ENCODE measurements at regions not wholly inside any gene's neighbourhood (a gene's known extent, or its start where the extent isn't known, plus 50 kb on each side); places are given as distances from the start of the nearest gene placed in this dataset.

GRCh38 chr14:76651410-76652055, 109.7 kb upstream of the VASH1 start:
- 63% methylated on average over 3 of the region's 3 CpGs for WGBS

GRCh38 chr14:76653875-76654572, 107.2 kb upstream of the VASH1 start:
- no peak overlapping the region for H3K23ac ChIP-seq (ENCODE audit: low read length in 2 of 2)
- H4K91ac ChIP-seq (ENCODE audit: low read length): no peak overlapping the region
- H3K27ac ChIP-seq (ENCODE audit: low read length, poor library complexity, severe bottlenecking): no peak overlapping the region
- H3K9me3 ChIP-seq (ENCODE audit: control insufficient read depth, low read length): peaks cover 11% of the 10 kb centered on the region
- H3K4me2 ChIP-seq (ENCODE audit: low read length, poor library complexity, severe bottlenecking): no peak overlapping the region
- no peak overlapping the region for H3K4me3 ChIP-seq (ENCODE audit: insufficient read depth in 1 of 2, low read depth in 1 of 2, low read length in 2 of 2)
- H2BK5ac ChIP-seq (ENCODE audit: low read depth, low read length, poor library complexity, severe bottlenecking): no peak overlapping the region
- no peak overlapping the region for H2AFZ ChIP-seq (ENCODE audit: low read depth, low read length)
- DNase-seq: no peak
- no peaks in the 10 kb centered on the region for H3K36me3 ChIP-seq (ENCODE audit: control insufficient read depth in 1 of 2, insufficient read depth in 2 of 2, low read depth in 1 of 2, low read length in 2 of 2)
- H3K4ac ChIP-seq (ENCODE audit: low read depth in 1 of 2, low read length in 2 of 2): no peak overlapping the region
- no peak overlapping the region for H2BK120ac ChIP-seq (ENCODE audit: low read depth, low read length)
- no peak overlapping the region for H2BK15ac ChIP-seq (ENCODE audit: low read depth, poor library complexity, severe bottlenecking)
- no peak overlapping the region for H2BK12ac ChIP-seq (ENCODE audit: low read length in 2 of 2)
- no peaks in the 10 kb centered on the region for H3K4me1 ChIP-seq (ENCODE audit: control insufficient read depth, insufficient read depth, low read depth, low read length)
- 76% methylated on average over 8 of the region's 8 CpGs for WGBS
- H2AK5ac ChIP-seq (ENCODE audit: low read length, severe bottlenecking): no peak overlapping the region
- no peaks in the 10 kb centered on the region for H3K79me1 ChIP-seq (replicated peaks; ENCODE audit: low read length, poor library complexity, severe bottlenecking)
- no peak overlapping the region for H3K18ac ChIP-seq (ENCODE audit: low read depth in 1 of 2, low read length in 2 of 2)
- no peak overlapping the region for H3K9ac ChIP-seq (ENCODE audit: low read length)
- H4K8ac ChIP-seq (ENCODE audit: low read length): no peak overlapping the region
- H3K27me3 ChIP-seq (ENCODE audit: control insufficient read depth in 1 of 2, insufficient read depth in 1 of 2, low read length in 2 of 2): peaks cover 18 to 56% of the 10 kb centered on the region in 2 experiments
- H3K14ac ChIP-seq (ENCODE audit: low read length in 2 of 2): no peak overlapping the region

More at GRCh38 chr14:76651410-76652055, 109.7 kb upstream of the VASH1 start:
- H3K27me3 ChIP-seq (ENCODE audit: control insufficient read depth in 1 of 2, insufficient read depth in 1 of 2, low read length in 2 of 2): peaks cover 18 to 50% of the 10 kb centered on the region in 2 experiments
- H2BK15ac ChIP-seq (ENCODE audit: low read depth, poor library complexity, severe bottlenecking): no peak overlapping the region
- no peak overlapping the region for H3K4me2 ChIP-seq (ENCODE audit: low read length, poor library complexity, severe bottlenecking)
- no peak overlapping the region for H2AFZ ChIP-seq (ENCODE audit: low read depth, low read length)
- H3K36me3 ChIP-seq (ENCODE audit: control insufficient read depth in 1 of 2, insufficient read depth in 2 of 2, low read depth in 1 of 2, low read length in 2 of 2): no peaks in the 10 kb centered on the region
- no peaks in the 10 kb centered on the region for H3K9me3 ChIP-seq (ENCODE audit: control insufficient read depth, low read length)
- no peak overlapping the region for H2BK120ac ChIP-seq (ENCODE audit: low read depth, low read length)
- H4K8ac ChIP-seq (ENCODE audit: low read length): no peak overlapping the region
- no peak overlapping the region for H4K91ac ChIP-seq (ENCODE audit: low read length)
- no peak overlapping the region for H3K9ac ChIP-seq (ENCODE audit: low read length)
- H2AK5ac ChIP-seq (ENCODE audit: low read length, severe bottlenecking): no peak overlapping the region
- no peak overlapping the region for H3K27ac ChIP-seq (ENCODE audit: low read length, poor library complexity, severe bottlenecking)
- no peaks in the 10 kb centered on the region for H3K4me1 ChIP-seq (ENCODE audit: control insufficient read depth, insufficient read depth, low read depth, low read length)
- H2BK5ac ChIP-seq (ENCODE audit: low read depth, low read length, poor library complexity, severe bottlenecking): no peak overlapping the region
- no peak overlapping the region for H3K23ac ChIP-seq (ENCODE audit: low read length in 2 of 2)
- no peak overlapping the region for H2BK12ac ChIP-seq (ENCODE audit: low read length in 2 of 2)
- H3K79me1 ChIP-seq (replicated peaks; ENCODE audit: low read length, poor library complexity, severe bottlenecking): no peaks in the 10 kb centered on the region
- H3K14ac ChIP-seq (ENCODE audit: low read length in 2 of 2): no peak overlapping the region
- H3K18ac ChIP-seq (ENCODE audit: low read depth in 1 of 2, low read length in 2 of 2): no peak overlapping the region
- no peak overlapping the region for H3K4ac ChIP-seq (ENCODE audit: low read depth in 1 of 2, low read length in 2 of 2)
- no peak overlapping the region for H3K4me3 ChIP-seq (ENCODE audit: insufficient read depth in 1 of 2, low read depth in 1 of 2, low read length in 2 of 2)
- DNase-seq: no peak

GRCh38 chr14:76654573-76655108, 106.6 kb upstream of the VASH1 start:
- H3K27ac ChIP-seq (ENCODE audit: low read length, poor library complexity, severe bottlenecking): no peak overlapping the region
- H2BK5ac ChIP-seq (ENCODE audit: low read depth, low read length, poor library complexity, severe bottlenecking): no peak overlapping the region
- H3K36me3 ChIP-seq (ENCODE audit: control insufficient read depth in 1 of 2, insufficient read depth in 2 of 2, low read depth in 1 of 2, low read length in 2 of 2): no peaks in the 10 kb centered on the region
- no peak overlapping the region for H3K9ac ChIP-seq (ENCODE audit: low read length)
- no peaks in the 10 kb centered on the region for H3K79me1 ChIP-seq (replicated peaks; ENCODE audit: low read length, poor library complexity, severe bottlenecking)
- H3K4me3 ChIP-seq (ENCODE audit: insufficient read depth in 1 of 2, low read depth in 1 of 2, low read length in 2 of 2): no peak overlapping the region
- H2BK15ac ChIP-seq (ENCODE audit: low read depth, poor library complexity, severe bottlenecking): no peak overlapping the region
- H3K4ac ChIP-seq (ENCODE audit: low read depth in 1 of 2, low read length in 2 of 2): no peak overlapping the region
- no peak for DNase-seq
- H3K27me3 ChIP-seq (ENCODE audit: control insufficient read depth in 1 of 2, insufficient read depth in 1 of 2, low read length in 2 of 2): peaks cover 18 to 56% of the 10 kb centered on the region in 2 experiments
- H2AFZ ChIP-seq (ENCODE audit: low read depth, low read length): no peak overlapping the region
- H3K9me3 ChIP-seq (ENCODE audit: control insufficient read depth, low read length): peaks cover 15% of the 10 kb centered on the region
- no peak overlapping the region for H3K14ac ChIP-seq (ENCODE audit: low read length in 2 of 2)
- no peak overlapping the region for H2BK12ac ChIP-seq (ENCODE audit: low read length in 2 of 2)
- H3K23ac ChIP-seq (ENCODE audit: low read length in 2 of 2): no peak overlapping the region
- H4K91ac ChIP-seq (ENCODE audit: low read length): no peak overlapping the region
- WGBS: 69% methylated on average over 10 of the region's 10 CpGs
- no peak overlapping the region for H2AK5ac ChIP-seq (ENCODE audit: low read length, severe bottlenecking)
- no peak overlapping the region for H3K4me2 ChIP-seq (ENCODE audit: low read length, poor library complexity, severe bottlenecking)
- H3K4me1 ChIP-seq (ENCODE audit: control insufficient read depth, insufficient read depth, low read depth, low read length): no peaks in the 10 kb centered on the region
- H4K8ac ChIP-seq (ENCODE audit: low read length): no peak overlapping the region
- no peak overlapping the region for H2BK120ac ChIP-seq (ENCODE audit: low read depth, low read length)
- no peak overlapping the region for H3K18ac ChIP-seq (ENCODE audit: low read depth in 1 of 2, low read length in 2 of 2)

- Histone ChIP-seq H3K27ac (ENCODE audit: low read length, poor library complexity, severe bottlenecking) (no peak overlapping the region), H2AFZ (ENCODE audit: low read depth, low read length) (no peak overlapping the region), H3K4ac (ENCODE audit: low read depth in 1 of 2, low read length in 2 of 2) (no peak overlapping the region), H3K23ac (ENCODE audit: low read length in 2 of 2) (no peak overlapping the region), H2BK120ac (ENCODE audit: low read depth, low read length) (no peak overlapping the region), H3K18ac (ENCODE audit: low read depth in 1 of 2, low read length in 2 of 2) (no peak overlapping the region), H3K4me1 (ENCODE audit: control insufficient read depth, insufficient read depth, low read depth, low read length) (no peaks in the 10 kb centered on the region), H3K4me2 (ENCODE audit: low read length, poor library complexity, severe bottlenecking) (no peak overlapping the region), H3K9me3 (ENCODE audit: control insufficient read depth, low read length) (peaks cover 15% of the 10 kb centered on the region), H4K91ac (ENCODE audit: low read length) (no peak overlapping the region), H2BK5ac (ENCODE audit: low read depth, low read length, poor library complexity, severe bottlenecking) (no peak overlapping the region), H3K4me3 (ENCODE audit: insufficient read depth in 1 of 2, low read depth in 1 of 2, low read length in 2 of 2) (no peak overlapping the region), H3K79me1 (replicated peaks; ENCODE audit: low read length, poor library complexity, severe bottlenecking) (no peaks in the 10 kb centered on the region), H3K9ac (ENCODE audit: low read length) (no peak overlapping the region), H2AK5ac (ENCODE audit: low read length, severe bottlenecking) (no peak overlapping the region), H3K27me3 (ENCODE audit: control insufficient read depth in 1 of 2, insufficient read depth in 1 of 2, low read length in 2 of 2) (peaks cover 18 to 53% of the 10 kb centered on the region in 2 experiments), H2BK12ac (ENCODE audit: low read length in 2 of 2) (no peak overlapping the region), H2BK15ac (ENCODE audit: low read depth, poor library complexity, severe bottlenecking) (no peak overlapping the region), H3K36me3 (ENCODE audit: control insufficient read depth in 1 of 2, insufficient read depth in 2 of 2, low read depth in 1 of 2, low read length in 2 of 2) (no peaks in the 10 kb centered on the region), H3K14ac (ENCODE audit: low read length in 2 of 2) (no peak overlapping the region), H4K8ac (ENCODE audit: low read length) (no peak overlapping the region)
- no peak for DNase-seq
- WGBS: 54% methylated on average over 2 of the region's 2 CpGs
Measured at GRCh38 chr14:76655331-76655730, 105.9 kb upstream of the VASH1 start.
